ENCODE measurements at regions not wholly inside any gene's neighbourhood (a gene's known extent, or its start where the extent isn't known, plus 50 kb on each side); places are given as distances from the start of the nearest gene placed in this dataset.

DNA sequence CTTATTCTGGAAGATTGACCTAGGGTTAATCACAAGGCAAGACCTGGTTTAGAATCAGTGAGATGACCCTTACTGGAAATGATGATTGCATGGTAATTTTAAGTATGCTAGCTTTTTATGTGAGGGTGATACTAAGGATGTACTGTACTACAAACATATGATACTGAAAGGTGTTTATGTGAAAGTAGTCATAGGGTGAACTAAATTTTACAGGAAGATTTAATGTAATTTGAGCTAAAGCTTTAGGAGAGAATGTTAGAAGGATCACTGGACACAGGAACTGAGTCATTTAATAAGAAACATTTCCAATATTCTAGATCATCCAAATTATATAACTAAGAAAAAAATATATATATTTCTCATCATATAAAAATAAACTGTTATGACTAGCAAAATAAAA lies 197.2 kb downstream of the COX7C start:
- TF ChIP-seq EZH2 (IDR thresholded peaks at IDR 0.05) (no peak), EZH2phosphoT487 (IDR thresholded peaks at IDR 0.05) (no peak)
- TF ChIP-seq, protein P1, sequence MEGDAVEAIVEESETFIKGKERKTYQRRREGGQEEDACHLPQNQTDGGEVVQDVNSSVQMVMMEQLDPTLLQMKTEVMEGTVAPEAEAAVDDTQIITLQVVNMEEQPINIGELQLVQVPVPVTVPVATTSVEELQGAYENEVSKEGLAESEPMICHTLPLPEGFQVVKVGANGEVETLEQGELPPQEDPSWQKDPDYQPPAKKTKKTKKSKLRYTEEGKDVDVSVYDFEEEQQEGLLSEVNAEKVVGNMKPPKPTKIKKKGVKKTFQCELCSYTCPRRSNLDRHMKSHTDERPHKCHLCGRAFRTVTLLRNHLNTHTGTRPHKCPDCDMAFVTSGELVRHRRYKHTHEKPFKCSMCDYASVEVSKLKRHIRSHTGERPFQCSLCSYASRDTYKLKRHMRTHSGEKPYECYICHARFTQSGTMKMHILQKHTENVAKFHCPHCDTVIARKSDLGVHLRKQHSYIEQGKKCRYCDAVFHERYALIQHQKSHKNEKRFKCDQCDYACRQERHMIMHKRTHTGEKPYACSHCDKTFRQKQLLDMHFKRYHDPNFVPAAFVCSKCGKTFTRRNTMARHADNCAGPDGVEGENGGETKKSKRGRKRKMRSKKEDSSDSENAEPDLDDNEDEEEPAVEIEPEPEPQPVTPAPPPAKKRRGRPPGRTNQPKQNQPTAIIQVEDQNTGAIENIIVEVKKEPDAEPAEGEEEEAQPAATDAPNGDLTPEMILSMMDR (IDR thresholded peaks at IDR 0.05), result no peak
- Histone ChIP-seq H3K27me3 (no peaks in the 10 kb centered on the region), H3K27ac (no peak overlapping the region), H4K20me1 (ENCODE audit: low read depth) (no peaks in the 10 kb centered on the region), H3K4me1 (no peaks in the 10 kb centered on the region), H3K36me3 (no peaks in the 10 kb centered on the region), H2AFZ (replicated peaks) (no peak overlapping the region), H3K9ac (no peak overlapping the region), H3K4me2 (no peak overlapping the region), H3K9me3 (ENCODE audit: low read depth) (no peaks in the 10 kb centered on the region), H3K4me3 (no peak overlapping the region), H3K79me2 (ENCODE audit: low read depth) (no peaks in the 10 kb centered on the region), H3F3A (ENCODE audit: low read depth) (no peaks in the 10 kb centered on the region)
- H3K4me3 Mint-ChIP-seq, result no peak overlapping the region
- no peak overlapping the region for H3K27ac Mint-ChIP-seq
- no peak for DNase-seq (ENCODE audit: low spot score)
- H3K4me1 Mint-ChIP-seq, result peaks cover 2% of the 10 kb centered on the region
- H3K27me3 Mint-ChIP-seq (ENCODE audit: insufficient read depth, low read depth), result no peaks in the 10 kb centered on the region
- H3K9me3 Mint-ChIP-seq, result no peaks in the 10 kb centered on the region
- H3K36me3 Mint-ChIP-seq, result no peaks in the 10 kb centered on the region

DNA sequence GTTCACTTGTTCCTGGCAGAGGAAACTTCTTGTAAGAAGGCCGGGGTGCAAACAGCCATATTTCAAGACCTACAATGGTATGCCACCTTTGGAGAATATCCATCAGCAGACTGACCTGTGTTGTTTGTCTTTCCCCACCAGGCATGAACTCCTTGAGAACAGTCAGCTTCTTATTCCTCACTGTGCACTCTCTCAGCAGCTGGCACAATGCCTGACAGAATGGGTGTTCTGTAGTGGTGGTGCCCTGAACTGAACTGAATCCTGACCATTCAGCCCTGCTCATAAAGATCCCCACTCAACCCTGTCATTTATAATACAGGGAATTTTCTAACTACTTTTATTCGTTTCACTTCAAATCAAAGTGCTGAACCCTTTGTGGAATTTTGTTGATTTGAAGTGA lies 206.9 kb downstream of the COX7C start:
- Mint-ChIP-seq H3K27ac (no peak overlapping the region), H3K9me3 (no peaks in the 10 kb centered on the region), H3K27me3 (ENCODE audit: insufficient read depth, low read depth) (no peaks in the 10 kb centered on the region), H3K4me1 (no peaks in the 10 kb centered on the region), H3K36me3 (no peaks in the 10 kb centered on the region), H3K4me3 (no peak overlapping the region)
- Histone ChIP-seq H3K79me2 (ENCODE audit: low read depth) (no peaks in the 10 kb centered on the region), H4K20me1 (ENCODE audit: low read depth) (no peaks in the 10 kb centered on the region), H3K36me3 (no peaks in the 10 kb centered on the region), H3F3A (ENCODE audit: low read depth) (no peaks in the 10 kb centered on the region), H2AFZ (replicated peaks) (no peak overlapping the region), H3K9ac (no peak overlapping the region), H3K4me3 (no peak overlapping the region), H3K4me1 (no peaks in the 10 kb centered on the region), H3K27me3 (no peaks in the 10 kb centered on the region), H3K4me2 (no peak overlapping the region), H3K9me3 (ENCODE audit: low read depth) (no peaks in the 10 kb centered on the region), H3K27ac (no peak overlapping the region)
- DNase-seq (ENCODE audit: low spot score), result no peak
- TF ChIP-seq EZH2phosphoT487 (IDR thresholded peaks at IDR 0.05) (no peak), EZH2 (IDR thresholded peaks at IDR 0.05) (no peak)
- TF ChIP-seq, protein P1 (IDR thresholded peaks at IDR 0.05), result no peak

DNA sequence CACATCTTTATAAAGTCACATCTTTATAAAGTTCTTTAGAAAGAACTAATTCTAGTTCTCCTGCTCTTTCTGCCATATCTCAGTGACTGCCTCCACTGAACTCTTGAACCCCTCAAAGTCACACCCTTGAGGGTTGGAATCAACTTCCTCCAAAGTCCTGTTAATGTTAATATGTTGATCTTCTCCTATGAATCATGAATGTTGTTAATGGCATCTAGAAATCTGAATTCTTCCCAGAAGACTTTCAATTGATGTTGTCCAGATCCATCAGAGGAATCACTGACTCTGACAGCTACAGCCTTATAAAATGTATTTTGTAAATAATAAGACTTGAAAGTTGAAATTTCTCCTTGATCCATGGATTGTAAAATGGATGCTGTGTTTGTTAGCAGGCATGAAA lies 213.4 kb downstream of the COX7C start:
- no peaks in the 10 kb centered on the region for H3K4me1 Mint-ChIP-seq
- no peaks in the 10 kb centered on the region for H3F3A ChIP-seq (ENCODE audit: low read depth)
- TF ChIP-seq EZH2phosphoT487 (IDR thresholded peaks at IDR 0.05), result no peak
- TF ChIP-seq, protein P1 (IDR thresholded peaks at IDR 0.05), result no peak
- no peak for TF ChIP-seq EZH2 (IDR thresholded peaks at IDR 0.05)

More for the DNA sequence above, 213.4 kb downstream of the COX7C start:
- no peaks in the 10 kb centered on the region for H3K4me1 ChIP-seq
- H3K79me2 ChIP-seq (ENCODE audit: low read depth), result no peaks in the 10 kb centered on the region
- DNase-seq (ENCODE audit: low spot score), result no peak
- no peaks in the 10 kb centered on the region for H3K36me3 ChIP-seq
- no peaks in the 10 kb centered on the region for H4K20me1 ChIP-seq (ENCODE audit: low read depth)
- no peak overlapping the region for H3K27ac ChIP-seq
- Mint-ChIP-seq H3K27ac (no peak overlapping the region), H3K9me3 (peaks cover 3% of the 10 kb centered on the region), H3K27me3 (ENCODE audit: insufficient read depth, low read depth) (no peaks in the 10 kb centered on the region), H3K4me3 (no peak overlapping the region), H3K36me3 (no peaks in the 10 kb centered on the region)
- no peak overlapping the region for H3K4me2 ChIP-seq
- no peaks in the 10 kb centered on the region for H3K9me3 ChIP-seq (ENCODE audit: low read depth)
- no peaks in the 10 kb centered on the region for H3K27me3 ChIP-seq
- no peak overlapping the region for H3K9ac ChIP-seq
- no peak overlapping the region for H2AFZ ChIP-seq (replicated peaks)
- H3K4me3 ChIP-seq, result no peak overlapping the region
